ENCODE measurements at regions not wholly inside any gene's neighbourhood (a gene's known extent, or its start where the extent isn't known, plus 50 kb on each side); places are given as distances from the start of the nearest gene placed in this dataset.
A peak's percentile ranks its signal among the peaks of the same experiment; 100 is the strongest.

GRCh38 chr5:145708169-145708568, 127.0 kb downstream of the PRELID2 start:
- DNase-seq (ENCODE audit: low spot score): no peak

DNA sequence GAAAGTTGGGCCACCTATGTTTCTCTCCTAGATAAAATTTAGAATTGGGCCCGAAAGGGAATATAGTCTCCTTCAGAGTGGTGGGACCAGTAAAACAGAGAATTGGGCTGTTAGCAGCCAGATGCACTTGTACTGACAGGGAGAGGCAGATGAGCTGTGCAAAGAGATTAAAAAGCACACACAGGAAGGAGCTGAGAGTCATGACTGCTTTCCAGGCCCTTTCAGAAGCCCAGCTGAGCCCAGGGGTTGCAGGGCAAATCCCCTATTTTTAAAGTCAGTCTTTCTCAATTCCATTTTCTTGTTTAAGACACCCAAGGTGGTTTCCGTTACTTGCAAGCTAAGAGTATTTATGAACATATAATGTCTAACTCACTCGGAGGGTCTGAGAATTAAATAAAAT, 130.4 kb downstream of the PRELID2 start:
- no peak for DNase-seq (ENCODE audit: low spot score)

GRCh38 chr5:145703856-145704255, 131.3 kb downstream of the PRELID2 start:
- DNase-seq (ENCODE audit: low spot score): no peak

DNA sequence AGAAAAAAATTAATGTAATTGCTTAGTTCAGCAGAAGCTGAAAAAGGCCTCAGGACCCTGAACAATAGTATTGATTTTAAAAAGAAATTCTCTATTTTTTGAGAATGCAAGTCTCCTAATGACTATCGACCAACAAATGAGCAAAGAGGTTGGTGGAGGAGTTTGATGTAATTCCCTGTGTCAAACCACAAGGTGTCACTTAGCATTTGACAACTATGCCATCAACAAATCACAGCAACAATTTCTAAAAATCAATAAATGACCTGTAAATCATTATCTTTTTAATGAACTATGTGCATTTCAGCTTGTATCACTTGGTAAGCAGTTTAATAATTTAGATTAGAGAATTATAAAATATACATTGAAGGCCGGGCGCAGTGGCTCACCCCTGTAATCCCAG, 133.7 kb downstream of the PRELID2 start:
- no peak for DNase-seq (ENCODE audit: low spot score)

GRCh38 chr5:145699846-145700245, 135.3 kb downstream of the PRELID2 start:
- DNase-seq (ENCODE audit: low spot score): no peak

DNA sequence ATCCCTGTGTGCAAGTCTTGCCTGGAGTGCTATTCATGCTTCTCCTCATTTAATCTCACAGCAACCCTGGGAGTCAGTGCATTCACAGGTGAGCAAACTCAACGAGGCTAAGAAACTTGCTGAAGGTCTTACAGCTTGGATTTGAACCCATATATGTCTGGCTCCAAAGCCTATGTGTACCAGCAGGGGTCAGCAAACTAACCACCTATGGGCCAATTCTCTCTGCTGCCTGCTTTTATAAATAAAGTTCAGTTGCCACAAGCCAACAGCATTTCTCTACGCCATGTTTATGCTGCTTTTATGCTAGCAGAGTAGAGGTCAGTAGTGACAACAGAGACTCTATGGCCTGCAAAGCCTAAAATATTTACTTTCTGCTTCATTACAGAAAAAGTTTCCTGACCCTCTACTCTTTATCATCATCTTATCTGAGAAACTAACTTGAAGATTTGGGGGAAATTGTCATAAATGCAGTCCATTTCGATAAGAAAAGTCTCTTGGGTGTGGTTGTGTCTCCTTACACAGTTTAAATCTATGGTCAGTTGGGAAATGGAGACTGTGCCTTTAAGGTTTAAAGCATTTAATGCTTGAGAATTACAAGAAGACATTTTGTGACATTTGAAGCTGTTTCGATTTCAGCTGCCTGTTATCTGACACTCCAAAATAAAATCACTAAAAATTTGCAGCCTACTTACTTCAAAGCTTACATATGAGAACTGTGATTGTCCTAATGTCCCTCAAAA, 137.7 kb downstream of the PRELID2 start:
- peak; percentile 25 for DNase-seq (ENCODE audit: low spot score)

DNA sequence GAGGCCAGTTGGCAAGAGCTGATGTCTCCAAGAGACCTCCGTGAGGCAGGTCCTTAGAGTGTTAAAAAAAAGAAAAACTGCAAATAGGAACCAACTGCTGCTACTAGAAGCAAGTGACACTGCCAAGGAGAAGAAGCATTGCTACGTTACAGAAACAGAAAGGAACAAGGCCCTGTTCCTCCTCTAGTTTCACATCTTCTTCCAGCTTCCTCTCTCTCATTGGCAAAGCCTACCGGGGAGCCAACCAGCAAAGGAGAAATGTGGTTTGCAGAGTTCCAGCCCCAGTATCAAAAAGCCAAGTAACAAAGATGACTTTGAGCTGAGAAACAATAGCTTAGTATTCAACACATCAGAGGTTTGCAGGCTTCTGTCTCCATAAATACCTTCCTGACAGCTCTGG, 145.9 kb downstream of the PRELID2 start:
- no peak for DNase-seq (ENCODE audit: low spot score)

GRCh38 chr5:145687943-145688342, 147.2 kb downstream of the PRELID2 start:
- no peak for DNase-seq (ENCODE audit: low spot score)

DNA sequence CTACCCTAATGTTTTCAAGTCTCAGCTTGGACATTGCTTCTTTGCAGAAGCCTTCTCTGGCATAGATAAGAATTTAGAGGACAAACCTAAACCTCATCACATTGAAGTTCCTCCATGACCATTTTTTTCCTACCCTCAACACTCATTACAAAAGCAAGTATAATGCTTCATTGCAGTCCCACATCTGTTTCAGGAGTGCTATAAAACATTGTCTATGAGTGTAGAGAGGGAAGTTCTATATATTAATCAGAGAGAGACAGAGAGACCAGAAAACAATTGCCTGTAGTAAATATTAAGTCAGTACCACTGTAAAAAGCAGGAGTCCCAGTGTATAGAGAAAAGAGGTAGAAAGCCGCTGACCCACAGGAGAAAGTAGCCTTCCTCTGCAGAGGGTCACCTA, 149.7 kb downstream of the PRELID2 start:
- DNase-seq (ENCODE audit: low spot score): no peak

DNA sequence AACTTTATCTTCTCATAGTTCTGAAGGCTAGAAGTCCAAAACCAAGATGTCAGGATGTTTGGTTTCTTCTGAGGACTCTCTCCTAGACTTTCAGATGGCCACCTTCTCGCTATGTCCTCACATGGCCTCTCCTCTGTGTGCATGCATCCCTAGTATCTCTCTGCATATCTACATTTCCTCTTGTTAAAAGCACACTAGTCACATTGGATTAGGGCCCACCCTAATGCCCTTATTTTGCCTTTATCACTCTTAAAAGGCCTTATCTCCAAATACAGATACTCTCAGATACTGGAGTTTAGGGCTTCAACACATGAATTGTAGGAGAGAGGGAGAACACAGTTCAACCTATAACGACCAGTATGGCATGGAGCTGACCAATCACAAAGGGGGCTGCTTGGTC, 151.7 kb downstream of the PRELID2 start:
- no peak for DNase-seq (ENCODE audit: low spot score)

- no peak for DNase-seq (ENCODE audit: low spot score)
Observed at GRCh38 chr5:145682197-145682899, 152.8 kb downstream of the PRELID2 start.

DNA sequence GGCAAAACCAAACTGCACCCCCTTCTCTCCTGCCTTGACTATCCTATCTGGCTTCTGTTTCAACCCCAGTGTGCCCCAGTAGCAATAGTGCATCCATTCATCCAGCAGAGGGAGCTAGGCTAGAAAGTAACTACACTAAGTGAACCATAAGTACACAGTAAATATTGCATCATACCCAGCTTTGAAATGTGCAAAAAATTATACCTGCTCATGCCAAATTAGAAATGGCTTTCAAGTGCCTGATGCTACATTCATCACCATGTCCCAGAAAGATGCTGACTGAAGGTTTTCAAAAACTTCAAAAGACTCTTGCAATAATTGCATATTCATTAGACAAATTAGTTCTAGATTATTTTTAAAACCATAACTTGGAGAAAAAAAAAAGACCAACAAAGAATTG, 153.5 kb downstream of the PRELID2 start:
- DNase-seq (ENCODE audit: low spot score): peak; percentile 64

DNA sequence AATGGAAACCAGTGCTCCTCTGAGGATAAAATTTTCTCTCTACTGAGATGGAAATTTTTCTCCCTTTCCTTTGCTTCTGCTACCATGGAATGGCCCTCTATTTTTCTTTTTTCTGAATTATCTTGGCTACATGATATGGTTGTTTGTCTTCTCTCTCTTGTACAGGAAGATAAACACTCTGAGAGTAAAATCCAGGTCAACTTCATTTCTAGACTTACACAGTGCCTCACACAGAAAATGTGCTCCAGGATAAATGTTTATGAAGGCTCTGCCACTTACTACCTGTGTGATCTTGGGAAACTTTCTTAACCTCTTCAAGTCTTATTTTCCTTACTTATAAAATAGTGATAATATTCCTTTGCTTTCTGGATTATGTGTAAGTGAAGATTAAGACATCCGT, 153.9 kb downstream of the PRELID2 start:
- no peak for DNase-seq (ENCODE audit: low spot score)

GRCh38 chr5:145680767-145681166, 154.4 kb downstream of the PRELID2 start:
- DNase-seq (ENCODE audit: low spot score): no peak

- no peak for DNase-seq (ENCODE audit: low spot score)
Observed at GRCh38 chr5:145680169-145680568, 155.0 kb downstream of the PRELID2 start.

GRCh38 chr5:145678255-145678654, 156.9 kb downstream of the PRELID2 start:
- no peak for DNase-seq (ENCODE audit: low spot score)

- DNase-seq (ENCODE audit: low spot score): no peak
Observed at GRCh38 chr5:145673786-145674185, 161.4 kb downstream of the PRELID2 start.

DNA sequence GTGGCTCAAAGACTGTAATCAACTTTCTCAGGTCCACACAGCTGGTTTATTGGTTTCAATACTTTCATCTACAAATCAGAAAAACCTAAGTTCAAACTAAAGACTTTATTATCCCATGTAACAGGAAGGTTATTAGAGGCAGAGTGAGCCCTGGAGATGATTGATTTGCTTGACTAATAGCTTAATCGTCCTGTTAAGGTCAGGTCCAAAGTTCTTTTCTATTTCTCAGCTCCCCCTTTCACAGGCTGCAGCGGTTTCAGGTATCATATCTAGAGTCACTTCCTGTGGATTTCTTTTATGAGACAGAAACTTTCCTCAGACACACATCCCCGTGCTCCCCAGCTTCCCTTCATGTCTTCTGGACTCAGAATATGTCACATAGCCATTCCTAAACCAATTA, 166.4 kb downstream of the PRELID2 start:
- DNase-seq (ENCODE audit: low spot score): no peak

DNA sequence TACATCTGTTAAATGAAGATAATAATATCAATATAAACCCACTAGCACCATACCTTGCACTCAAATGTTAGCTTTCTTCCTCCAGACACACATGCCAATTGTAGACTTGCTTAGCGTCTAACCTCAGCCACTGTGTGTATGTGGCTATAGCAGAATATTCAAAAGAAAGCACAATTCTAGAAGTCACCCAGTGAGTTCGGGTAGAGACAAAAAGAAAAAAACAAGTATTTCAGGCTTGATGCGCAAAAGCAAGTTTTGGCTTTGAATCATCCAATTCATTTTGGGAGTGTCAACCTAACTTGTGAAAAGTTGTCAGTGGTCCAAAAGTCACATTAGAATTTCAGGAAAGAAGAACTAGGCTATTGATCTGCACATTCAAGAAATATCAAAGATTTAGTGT, 167.4 kb downstream of the PRELID2 start:
- DNase-seq (ENCODE audit: low spot score): no peak

DNA sequence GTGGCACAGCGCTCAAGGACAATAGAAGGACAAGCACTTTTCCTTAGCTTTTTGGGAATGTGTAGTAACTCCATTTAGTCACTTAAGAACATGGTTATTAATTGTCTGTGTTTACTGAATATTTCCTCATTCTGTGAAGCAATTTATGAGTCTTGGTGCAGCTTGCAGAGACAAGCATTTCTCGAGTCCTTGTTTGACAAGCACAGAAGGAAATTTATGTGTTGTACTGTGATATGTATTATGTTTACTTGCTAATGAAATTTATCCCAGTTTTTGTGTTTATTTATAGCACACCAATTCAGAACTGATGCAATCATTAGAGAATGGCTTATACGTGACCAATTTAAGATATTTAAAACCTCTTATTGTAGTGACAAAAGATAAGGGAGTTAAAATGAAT, 168.6 kb downstream of the PRELID2 start:
- DNase-seq (ENCODE audit: low spot score): no peak

DNA sequence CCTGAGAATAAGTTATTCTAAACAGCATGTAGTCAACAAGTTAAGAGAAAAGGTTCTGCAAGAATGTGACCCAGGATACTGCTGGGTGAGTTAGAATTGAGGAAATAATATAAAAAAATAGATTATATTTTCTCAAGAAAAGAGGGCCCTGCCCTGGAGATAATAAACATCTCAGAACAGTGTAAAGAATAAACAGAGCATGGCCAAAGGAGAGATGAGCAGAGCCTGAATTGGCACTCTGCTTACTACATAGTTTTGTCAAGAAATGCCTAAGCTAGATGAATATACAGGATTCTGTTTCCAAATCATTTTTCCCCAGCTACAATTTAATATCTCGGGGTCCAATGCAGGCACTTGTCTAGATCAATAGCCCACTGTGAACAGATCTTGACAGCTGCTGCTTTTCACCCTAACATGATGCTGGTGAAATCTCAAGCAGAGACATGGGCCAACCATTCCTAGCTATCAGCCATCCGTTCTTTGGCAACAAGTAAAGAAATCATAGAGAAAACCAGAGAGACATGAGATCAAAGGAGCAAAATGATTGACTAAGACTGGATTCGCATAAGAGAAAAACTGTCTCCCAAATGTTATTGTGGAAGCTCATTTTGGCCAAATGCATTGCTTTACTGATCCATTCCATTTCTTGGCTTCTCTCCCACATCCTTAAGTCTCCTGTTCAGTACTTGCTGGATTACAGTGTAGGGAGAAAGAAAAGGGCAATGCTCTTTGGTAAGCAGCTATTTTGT, 173.2 kb downstream of the PRELID2 start:
- no peak for DNase-seq (ENCODE audit: low spot score)

DNA sequence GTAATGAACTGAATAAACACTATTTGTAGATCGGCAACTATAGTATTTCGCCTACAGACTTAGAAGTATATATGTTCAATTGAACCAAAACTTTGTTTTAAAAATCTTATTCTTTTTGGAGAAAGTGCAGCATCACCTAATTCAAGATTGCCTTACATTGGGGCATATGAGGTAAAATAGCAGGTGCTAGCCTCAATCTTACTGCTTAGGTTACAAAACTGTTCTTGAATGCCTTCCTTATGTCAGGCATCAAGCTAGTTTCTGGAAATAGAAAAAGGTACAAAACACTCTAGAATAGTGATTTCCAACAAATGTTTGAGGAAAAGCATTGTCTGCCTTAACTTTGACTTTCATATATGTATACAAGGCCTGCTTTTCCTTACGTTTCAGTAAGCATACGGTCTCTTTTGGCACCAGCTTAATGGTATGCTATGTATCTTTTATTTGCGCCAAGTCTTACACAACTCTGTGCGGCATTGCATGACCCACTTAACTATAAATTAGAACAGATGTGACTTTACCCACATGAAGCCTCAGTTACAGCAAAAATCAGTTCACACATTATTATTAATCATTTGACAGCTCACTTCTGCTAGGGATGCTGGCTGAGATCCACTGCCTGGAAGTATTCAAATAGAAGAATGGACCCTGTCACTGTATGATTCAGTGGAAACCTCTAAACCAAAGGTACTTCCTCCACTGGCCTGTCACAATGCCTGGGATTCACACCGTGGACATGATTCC, 174.1 kb downstream of the PRELID2 start:
- DNase-seq (ENCODE audit: low spot score): peak; percentile 32
